ENCODE measurements at regions not wholly inside any gene's neighbourhood (a gene's known extent, or its start where the extent isn't known, plus 50 kb on each side); places are given as distances from the start of the nearest gene placed in this dataset.
"Not testable (repeated sequence)": the region's sequence is repeated elsewhere in the genome, so short reads cannot be mapped to it uniquely, and the experiment has no call there.

- TF ChIP-seq CTCF (IDR thresholded peaks at IDR 0.05); EZH2 (IDR thresholded peaks at IDR 0.05; ENCODE audit: borderline replicate concordance, insufficient read depth, low read depth, low read length, poor library complexity, severe bottlenecking): not testable (repeated sequence)
Measured at GRCh38 chr7:91480470-91480869, 216.2 kb downstream of the FZD1 start.
